ENCODE measurements at regions not wholly inside any gene's neighbourhood (a gene's known extent, or its start where the extent isn't known, plus 50 kb on each side); places are given as distances from the start of the nearest gene placed in this dataset.

GRCh38 chr17:73914536-73915274 is 270.5 kb upstream of the SDK2 start:
- no peak for TF ChIP-seq CTCF (IDR thresholded peaks at IDR 0.05; ENCODE audit: low read length)
- no peak for TF ChIP-seq EZH2 (IDR thresholded peaks at IDR 0.05; ENCODE audit: borderline replicate concordance, low read length)

All from OCI-LY1 (cell line).